ENCODE measurements at regions not wholly inside any gene's neighbourhood (a gene's known extent, or its start where the extent isn't known, plus 50 kb on each side); places are given as distances from the start of the nearest gene placed in this dataset.

DNA sequence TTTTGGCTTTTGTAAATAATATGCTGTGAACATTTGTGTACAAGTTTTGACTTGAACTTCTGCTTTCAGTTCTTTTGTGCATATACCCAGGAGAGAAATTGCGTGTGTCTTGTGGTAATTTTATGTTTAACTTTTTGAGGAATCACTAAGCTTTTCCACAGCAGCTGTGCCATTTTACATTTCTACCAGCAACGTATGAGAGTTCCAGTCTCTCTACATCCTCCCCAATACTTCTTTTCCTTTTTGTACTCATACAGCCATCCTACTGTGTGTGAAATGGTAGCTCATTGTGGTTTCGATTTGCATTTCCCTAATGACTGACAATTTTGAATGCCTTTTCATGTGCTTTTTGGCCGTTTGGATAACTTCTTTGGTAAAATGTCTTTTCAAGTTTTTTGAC, 66.3 kb upstream of the INHBA start:
- DNase-seq (ENCODE audit: low read depth): no peak
- Histone ChIP-seq H3K27me3 (replicated peaks; ENCODE audit: control insufficient read depth, insufficient read depth, low read length) (no peaks in the 10 kb centered on the region), H3K9me3 (ENCODE audit: control insufficient read depth, low read length) (no peaks in the 10 kb centered on the region), H3K4me3 (ENCODE audit: low read length) (no peak overlapping the region), H3K4me1 (ENCODE audit: control insufficient read depth, insufficient read depth, low read length) (no peaks in the 10 kb centered on the region), H3K9ac (ENCODE audit: low read length) (no peak overlapping the region), H3K36me3 (ENCODE audit: control insufficient read depth, insufficient read depth, low read length, severe bottlenecking) (no peaks in the 10 kb centered on the region)

DNA sequence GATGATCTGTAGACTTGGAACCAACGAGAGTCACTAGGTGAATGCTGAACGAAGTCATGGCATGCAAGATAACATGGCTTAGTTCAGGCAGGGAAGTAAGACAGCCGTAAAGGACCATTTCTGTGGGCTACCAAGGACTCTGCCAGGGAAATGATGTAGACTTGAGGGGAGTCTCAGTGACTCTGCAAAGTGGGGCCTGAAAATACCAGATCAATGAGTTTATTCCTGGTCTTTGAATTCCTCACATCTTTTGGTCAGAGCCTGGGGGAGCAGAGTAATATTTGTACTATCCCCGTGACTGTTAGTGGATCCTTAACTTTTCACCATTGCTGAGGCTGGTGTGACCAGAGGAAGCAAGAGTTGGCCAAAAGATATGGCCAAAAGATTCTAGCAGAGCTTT, 60.7 kb upstream of the INHBA start:
- H3K9ac ChIP-seq (ENCODE audit: low read length): no peak overlapping the region
- no peak for DNase-seq (ENCODE audit: low read depth)
- H3K36me3 ChIP-seq (ENCODE audit: control insufficient read depth, insufficient read depth, low read length, severe bottlenecking): no peaks in the 10 kb centered on the region
- no peaks in the 10 kb centered on the region for H3K27me3 ChIP-seq (replicated peaks; ENCODE audit: control insufficient read depth, insufficient read depth, low read length)
- peaks cover 9% of the 10 kb centered on the region for H3K4me1 ChIP-seq (ENCODE audit: control insufficient read depth, insufficient read depth, low read length)
- H3K4me3 ChIP-seq (ENCODE audit: low read length): no peak overlapping the region
- no peaks in the 10 kb centered on the region for H3K9me3 ChIP-seq (ENCODE audit: control insufficient read depth, low read length)

DNA sequence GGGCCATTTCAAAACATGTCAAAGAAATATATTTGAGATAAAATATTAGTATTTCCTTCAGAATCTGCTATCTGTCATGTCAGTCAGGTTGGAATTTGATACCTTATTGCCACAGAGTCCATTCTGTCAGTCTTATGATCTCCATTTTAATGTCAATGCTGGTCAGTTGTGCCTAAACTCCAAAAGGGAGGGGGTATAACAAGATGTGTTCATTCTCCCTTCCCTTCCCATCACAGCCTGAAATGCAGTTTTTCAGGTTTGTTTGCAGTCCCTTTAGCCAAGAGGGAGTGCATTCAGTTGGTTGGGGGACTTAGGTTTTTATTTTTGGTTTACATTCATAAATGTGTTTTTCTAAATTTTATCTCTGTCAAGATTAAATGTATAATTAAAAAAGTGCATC, 59.8 kb upstream of the INHBA start:
- H3K36me3 ChIP-seq (ENCODE audit: control insufficient read depth, insufficient read depth, low read length, severe bottlenecking): no peaks in the 10 kb centered on the region
- H3K9ac ChIP-seq (ENCODE audit: low read length): no peak overlapping the region
- H3K4me3 ChIP-seq (ENCODE audit: low read length): no peak overlapping the region
- peaks cover 9% of the 10 kb centered on the region for H3K4me1 ChIP-seq (ENCODE audit: control insufficient read depth, insufficient read depth, low read length)
- DNase-seq (ENCODE audit: low read depth): no peak
- no peaks in the 10 kb centered on the region for H3K27me3 ChIP-seq (replicated peaks; ENCODE audit: control insufficient read depth, insufficient read depth, low read length)
- H3K9me3 ChIP-seq (ENCODE audit: control insufficient read depth, low read length): peaks cover under 1% of the 10 kb centered on the region

DNA sequence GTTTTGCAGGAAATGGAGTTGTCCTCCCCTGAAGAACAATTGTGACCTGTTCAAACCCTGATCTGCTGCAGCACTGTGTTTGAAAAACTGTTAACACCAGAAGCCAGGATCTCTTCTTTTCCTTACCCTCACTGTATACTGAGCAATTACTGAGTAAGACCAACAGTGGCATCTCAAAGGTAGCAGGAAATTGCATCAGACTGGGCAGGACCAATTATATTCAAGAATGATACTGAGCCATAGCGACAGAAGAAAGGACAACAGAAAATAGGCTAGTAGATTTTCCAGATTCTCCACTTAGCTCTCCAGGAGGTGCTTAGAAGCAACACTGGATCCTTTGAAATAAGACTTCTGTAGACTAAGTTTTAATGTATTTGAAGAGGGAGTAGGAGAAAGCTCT, 57.4 kb upstream of the INHBA start:
- no peak for DNase-seq (ENCODE audit: low read depth)
- peaks cover 21% of the 10 kb centered on the region for H3K9me3 ChIP-seq (ENCODE audit: control insufficient read depth, low read length)
- no peaks in the 10 kb centered on the region for H3K36me3 ChIP-seq (ENCODE audit: control insufficient read depth, insufficient read depth, low read length, severe bottlenecking)
- no peaks in the 10 kb centered on the region for H3K27me3 ChIP-seq (replicated peaks; ENCODE audit: control insufficient read depth, insufficient read depth, low read length)
- peaks cover 9% of the 10 kb centered on the region for H3K4me1 ChIP-seq (ENCODE audit: control insufficient read depth, insufficient read depth, low read length)
- H3K9ac ChIP-seq (ENCODE audit: low read length): no peak overlapping the region
- no peak overlapping the region for H3K4me3 ChIP-seq (ENCODE audit: low read length)

DNA sequence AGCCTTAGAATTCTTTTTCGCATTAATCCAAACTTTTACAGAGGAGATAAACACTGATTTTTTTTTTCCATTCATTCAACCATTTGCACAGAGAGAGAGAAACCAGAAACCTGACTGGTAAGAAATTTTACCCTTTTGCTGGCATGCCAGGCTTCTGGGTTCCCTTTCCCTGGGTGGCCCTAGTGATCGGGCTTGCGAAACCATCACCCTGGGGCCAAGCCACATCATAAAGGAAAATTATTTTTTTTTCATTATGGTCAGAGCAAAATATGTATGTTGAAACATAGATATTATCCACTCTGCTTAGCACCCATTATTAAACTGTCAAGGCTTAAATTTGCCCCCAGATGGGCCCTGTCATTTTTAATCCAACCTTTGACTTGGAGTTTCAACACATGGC, 55.4 kb upstream of the INHBA start:
- Histone ChIP-seq H3K4me3 (ENCODE audit: low read length) (no peak overlapping the region), H3K9me3 (ENCODE audit: control insufficient read depth, low read length) (peaks cover 38% of the 10 kb centered on the region), H3K9ac (ENCODE audit: low read length) (no peak overlapping the region), H3K4me1 (ENCODE audit: control insufficient read depth, insufficient read depth, low read length) (peaks cover 9% of the 10 kb centered on the region), H3K36me3 (ENCODE audit: control insufficient read depth, insufficient read depth, low read length, severe bottlenecking) (no peaks in the 10 kb centered on the region), H3K27me3 (replicated peaks; ENCODE audit: control insufficient read depth, insufficient read depth, low read length) (no peaks in the 10 kb centered on the region)
- peak; percentile 62 for DNase-seq (ENCODE audit: low read depth)

DNA sequence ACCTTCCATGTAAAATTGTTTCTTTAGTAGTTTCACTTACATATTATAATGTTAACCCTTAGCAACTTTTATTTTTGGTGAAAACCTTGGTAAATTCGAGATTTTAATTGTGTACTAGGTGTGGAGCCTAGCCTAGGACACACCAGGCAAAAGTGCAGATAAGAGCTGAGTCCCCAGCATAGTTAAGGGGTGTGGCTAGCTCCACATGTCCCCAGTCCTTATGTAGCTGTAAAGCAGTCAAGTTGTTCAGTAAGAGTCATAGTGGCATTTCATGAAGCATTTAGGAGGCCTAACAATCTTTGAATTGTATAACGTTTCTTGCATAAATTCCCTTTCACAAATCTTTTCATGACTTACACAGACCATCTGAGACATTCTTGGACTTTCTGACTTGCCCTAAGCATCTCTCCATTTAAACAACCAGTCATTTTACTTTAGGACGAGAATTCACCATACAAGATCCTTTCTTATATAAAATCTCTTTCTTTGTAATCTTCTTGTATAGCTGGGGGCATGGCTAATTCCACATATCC, 53.8 kb upstream of the INHBA start:
- Histone ChIP-seq H3K27me3 (replicated peaks; ENCODE audit: control insufficient read depth, insufficient read depth, low read length) (no peaks in the 10 kb centered on the region), H3K4me1 (ENCODE audit: control insufficient read depth, insufficient read depth, low read length) (peaks cover 9% of the 10 kb centered on the region), H3K9ac (ENCODE audit: low read length) (no peak overlapping the region), H3K9me3 (ENCODE audit: control insufficient read depth, low read length) (peaks cover 38% of the 10 kb centered on the region), H3K36me3 (ENCODE audit: control insufficient read depth, insufficient read depth, low read length, severe bottlenecking) (no peaks in the 10 kb centered on the region), H3K4me3 (ENCODE audit: low read length) (no peak overlapping the region)
- no peak for DNase-seq (ENCODE audit: low read depth)

DNA sequence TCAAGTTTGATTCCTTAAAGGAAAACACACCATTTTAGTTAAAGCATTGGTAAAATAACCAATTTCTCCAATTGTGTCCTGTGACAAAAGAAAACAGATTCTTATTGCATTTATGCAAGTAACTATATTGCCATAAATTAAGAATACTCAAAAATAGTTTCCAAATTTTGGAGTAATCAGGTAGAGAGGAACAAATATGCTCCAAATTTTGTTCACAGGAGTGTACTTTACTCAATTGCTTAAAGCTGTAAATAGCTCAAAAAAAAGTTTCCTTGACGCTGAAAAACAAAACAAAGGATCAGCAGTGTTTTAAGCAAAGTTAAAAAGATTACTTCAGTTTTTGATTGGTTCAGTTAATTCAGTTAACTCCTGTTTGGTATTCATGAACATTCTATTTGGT, 52.2 kb upstream of the INHBA start:
- DNase-seq (ENCODE audit: low read depth): no peak
- Histone ChIP-seq H3K4me3 (ENCODE audit: low read length) (peak overlapping the region; percentile 33), H3K27me3 (replicated peaks; ENCODE audit: control insufficient read depth, insufficient read depth, low read length) (no peaks in the 10 kb centered on the region), H3K36me3 (ENCODE audit: control insufficient read depth, insufficient read depth, low read length, severe bottlenecking) (no peaks in the 10 kb centered on the region), H3K9me3 (ENCODE audit: control insufficient read depth, low read length) (peaks cover 38% of the 10 kb centered on the region), H3K4me1 (ENCODE audit: control insufficient read depth, insufficient read depth, low read length) (peaks cover 2% of the 10 kb centered on the region), H3K9ac (ENCODE audit: low read length) (no peak overlapping the region)

DNA sequence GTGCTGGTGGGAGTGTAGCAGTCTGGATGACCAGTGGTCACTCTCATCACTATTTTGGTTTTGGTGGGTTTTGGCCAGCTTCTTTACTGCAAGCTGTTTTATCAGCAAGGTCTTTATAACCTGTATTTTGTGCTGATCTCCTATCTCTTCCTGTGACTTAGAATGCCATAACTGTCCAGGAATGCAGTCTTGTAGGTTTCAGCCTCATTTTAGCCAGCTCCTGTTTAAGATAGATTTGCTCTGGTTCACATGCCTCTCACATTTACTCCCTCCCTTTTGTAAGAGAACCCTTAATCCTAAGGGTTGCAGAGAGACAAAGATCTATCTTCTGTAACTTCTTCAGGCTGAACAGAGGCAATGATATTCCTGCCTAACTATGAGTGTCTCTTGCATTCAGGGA, 51.2 kb upstream of the INHBA start:
- no peaks in the 10 kb centered on the region for H3K4me1 ChIP-seq (ENCODE audit: control insufficient read depth, insufficient read depth, low read length)
- no peak for DNase-seq (ENCODE audit: low read depth)
- H3K9ac ChIP-seq (ENCODE audit: low read length): no peak overlapping the region
- peaks cover 40% of the 10 kb centered on the region for H3K9me3 ChIP-seq (ENCODE audit: control insufficient read depth, low read length)
- no peak overlapping the region for H3K4me3 ChIP-seq (ENCODE audit: low read length)
- H3K27me3 ChIP-seq (replicated peaks; ENCODE audit: control insufficient read depth, insufficient read depth, low read length): no peaks in the 10 kb centered on the region
- no peaks in the 10 kb centered on the region for H3K36me3 ChIP-seq (ENCODE audit: control insufficient read depth, insufficient read depth, low read length, severe bottlenecking)

Data from adipocyte (in vitro differentiated cells).